ENCODE measurements at regions not wholly inside any gene's neighbourhood (a gene's known extent, or its start where the extent isn't known, plus 50 kb on each side); places are given as distances from the start of the nearest gene placed in this dataset.

DNA sequence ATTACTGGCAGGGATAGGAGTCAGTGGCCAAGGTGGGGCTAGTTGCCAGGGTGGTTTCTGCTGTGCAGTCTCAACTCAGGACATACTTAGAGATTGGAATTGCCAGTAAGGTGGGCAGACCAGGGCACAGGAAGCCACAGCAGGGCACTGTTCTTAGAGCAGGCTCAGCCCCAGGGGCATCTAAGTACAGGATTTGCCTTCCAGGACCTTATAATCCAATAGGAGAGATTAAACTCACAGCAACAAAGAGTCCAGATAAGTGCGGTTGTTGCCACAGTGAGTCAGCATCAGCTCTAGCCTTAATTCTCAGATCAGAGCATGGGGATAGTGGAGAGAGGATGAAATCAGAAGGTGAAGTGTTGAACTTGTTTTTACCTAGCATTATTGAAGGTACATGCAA is 265.8 kb upstream of the TRPC7 start:
- TF ChIP-seq, protein P1, sequence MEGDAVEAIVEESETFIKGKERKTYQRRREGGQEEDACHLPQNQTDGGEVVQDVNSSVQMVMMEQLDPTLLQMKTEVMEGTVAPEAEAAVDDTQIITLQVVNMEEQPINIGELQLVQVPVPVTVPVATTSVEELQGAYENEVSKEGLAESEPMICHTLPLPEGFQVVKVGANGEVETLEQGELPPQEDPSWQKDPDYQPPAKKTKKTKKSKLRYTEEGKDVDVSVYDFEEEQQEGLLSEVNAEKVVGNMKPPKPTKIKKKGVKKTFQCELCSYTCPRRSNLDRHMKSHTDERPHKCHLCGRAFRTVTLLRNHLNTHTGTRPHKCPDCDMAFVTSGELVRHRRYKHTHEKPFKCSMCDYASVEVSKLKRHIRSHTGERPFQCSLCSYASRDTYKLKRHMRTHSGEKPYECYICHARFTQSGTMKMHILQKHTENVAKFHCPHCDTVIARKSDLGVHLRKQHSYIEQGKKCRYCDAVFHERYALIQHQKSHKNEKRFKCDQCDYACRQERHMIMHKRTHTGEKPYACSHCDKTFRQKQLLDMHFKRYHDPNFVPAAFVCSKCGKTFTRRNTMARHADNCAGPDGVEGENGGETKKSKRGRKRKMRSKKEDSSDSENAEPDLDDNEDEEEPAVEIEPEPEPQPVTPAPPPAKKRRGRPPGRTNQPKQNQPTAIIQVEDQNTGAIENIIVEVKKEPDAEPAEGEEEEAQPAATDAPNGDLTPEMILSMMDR (IDR thresholded peaks at IDR 0.05) = no peak
- TF ChIP-seq POLR2AphosphoS5 (IDR thresholded peaks at IDR 0.05) (no peak), POLR2A (IDR thresholded peaks at IDR 0.05) (no peak), EP300 (IDR thresholded peaks at IDR 0.05) (no peak)
